ENCODE measurements at regions not wholly inside any gene's neighbourhood (a gene's known extent, or its start where the extent isn't known, plus 50 kb on each side); places are given as distances from the start of the nearest gene placed in this dataset.

GRCh38 chr4:19014594-19014993 lies 993.0 kb upstream of the LCORL start:
- TF ChIP-seq, protein P1, sequence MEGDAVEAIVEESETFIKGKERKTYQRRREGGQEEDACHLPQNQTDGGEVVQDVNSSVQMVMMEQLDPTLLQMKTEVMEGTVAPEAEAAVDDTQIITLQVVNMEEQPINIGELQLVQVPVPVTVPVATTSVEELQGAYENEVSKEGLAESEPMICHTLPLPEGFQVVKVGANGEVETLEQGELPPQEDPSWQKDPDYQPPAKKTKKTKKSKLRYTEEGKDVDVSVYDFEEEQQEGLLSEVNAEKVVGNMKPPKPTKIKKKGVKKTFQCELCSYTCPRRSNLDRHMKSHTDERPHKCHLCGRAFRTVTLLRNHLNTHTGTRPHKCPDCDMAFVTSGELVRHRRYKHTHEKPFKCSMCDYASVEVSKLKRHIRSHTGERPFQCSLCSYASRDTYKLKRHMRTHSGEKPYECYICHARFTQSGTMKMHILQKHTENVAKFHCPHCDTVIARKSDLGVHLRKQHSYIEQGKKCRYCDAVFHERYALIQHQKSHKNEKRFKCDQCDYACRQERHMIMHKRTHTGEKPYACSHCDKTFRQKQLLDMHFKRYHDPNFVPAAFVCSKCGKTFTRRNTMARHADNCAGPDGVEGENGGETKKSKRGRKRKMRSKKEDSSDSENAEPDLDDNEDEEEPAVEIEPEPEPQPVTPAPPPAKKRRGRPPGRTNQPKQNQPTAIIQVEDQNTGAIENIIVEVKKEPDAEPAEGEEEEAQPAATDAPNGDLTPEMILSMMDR (IDR thresholded peaks at IDR 0.05; ENCODE audit: extremely low read depth in 1 of 2, insufficient read depth in 1 of 2, low read depth in 1 of 2, low read length in 2 of 2), result no peak
- TF ChIP-seq POLR2AphosphoS5 (IDR thresholded peaks at IDR 0.05; ENCODE audit: insufficient read depth, low read depth, low read length), result no peak

Data from endothelial cell of umbilical vein (primary cell).